Heart left ventricle (tissue), 13 donors: ENCODE measurements at regions not wholly inside any gene's neighbourhood (a gene's known extent, or its start where the extent isn't known, plus 50 kb on each side); places are given as distances from the start of the nearest gene placed in this dataset.

Experiments
- CTCF ChIP-seq, 12 donors: fragments of 200-600 bp; sonication (generic) in 4 of 12; IDR thresholded peaks; one replicate each; pipeline versions ENCODE4 v1.5.0 to v1.8.0; 2018 to 2022; ENCODE audit warnings: antibody characterized with exemption in 12 of 12, mild to moderate bottlenecking in 5 of 12
- POLR2A ChIP-seq, 2 donors: fragments of 450-650 bp; IDR thresholded peaks; one replicate each; pipeline ENCODE4 v1.6.1; 2017; ENCODE audit warnings: antibody characterized with exemption in 2 of 2, mild to moderate bottlenecking in 2 of 2, moderate library complexity in 2 of 2
- donor health status: ischemic (EF 13 %, LVEDD 7.1; RV severe dilation, severe dysfunction).
- donor health status: DM: no; HTN: yes; CAD: no.
- donor health status: DM: no; HTN: no; CAD: no.
- donor health status: ischemic (EF 25% LVEDD 6.9; RV normal size, moderate dysfunction).
- donor health status: ischemic (EF 25% LVEDD 5.7; RV mildly dilated, moderate dysfunction).
- donor health status: ischemic (EF 35%, LVEDD 5.7; RV mildly dilated, moderate dysfunction).
- donor health status: nonischemic (EF 11% LVEDD 7.7; RV severe dilation, severe dysfunction).
- donor health status: DM: yes; HTN: yes; CAD: no.
- donor health status: PGD.
- donor health status: ischemic (EF 29% LVEDD 5.4; RV normal size, mild dysfunction).
- donor health status: nonischemic (EF 23%, LVEDD 6.1; RV moderate dilation, normal function).

GRCh38 chr15:36406366-36406765, 173.1 kb upstream of the CDIN1 start:
- TF ChIP-seq CTCF (IDR thresholded peaks at IDR 0.05), result no peak
- no peak for TF ChIP-seq POLR2A (IDR thresholded peaks at IDR 0.05)
